IMR-90 (cell line): ENCODE measurements at regions not wholly inside any gene's neighbourhood (a gene's known extent, or its start where the extent isn't known, plus 50 kb on each side); places are given as distances from the start of the nearest gene placed in this dataset.

Experiments used
- ATAC-seq: fragments of 200-7000 bp; cut with Tn5 transposase; 2 replicates; pipeline ENCODE4 v1.9.1; 2020; ENCODE audit warnings: low read depth, mild to moderate bottlenecking, moderate library complexity
- BruUV-seq: library from RNA; stranded (reverse); fragments of 400-500 nt; replicated peaks from 2 replicates; lab custom pipeline; 2021; lab: Mats Ljungman, UMichigan
- CTCF ChIA-PET: fragments of 300-600 bp; formaldehyde crosslinking; extraction: SDS; loops from one replicate; lab custom pipeline; 2021; ENCODE audit warnings: antibody characterized with exemption; lab: Yijun Ruan, JAX
- POLR2A ChIA-PET: fragments of 300-600 bp; sonication (Branson Sonifier 250); formaldehyde crosslinking; loops from one replicate; lab custom pipeline; 2022; ENCODE audit warnings: antibody characterized with exemption; ENCODE audit not compliant: unreplicated experiment; lab: Charles Lee
- DNase-seq: peaks from one replicate; pipeline ENCODE4 v3.0.0; 2013
- H2AFZ ChIP-seq: replicated peaks from 2 replicates; pipeline ENCODE3; 2013; ENCODE audit warnings: low read length, mild to moderate bottlenecking; ENCODE audit not compliant: poor library complexity
- H2AK5ac ChIP-seq: 2 replicates; pipeline ENCODE4 v1.6.1; 2013; ENCODE audit warnings: low read depth, low read length, inconsistent platforms
- H2AK9ac ChIP-seq: replicated peaks from 2 replicates; pipeline ENCODE3; 2013; ENCODE audit warnings: mild to moderate bottlenecking, low read depth, low read length, moderate library complexity; ENCODE audit not compliant: poor library complexity
- H2BK120ac ChIP-seq: 2 replicates; pipeline ENCODE4 v1.6.1; 2013; ENCODE audit warnings: low read depth, low read length, inconsistent platforms
- H2BK15ac ChIP-seq: 3 replicates; pipeline ENCODE4 v1.6.1; 2013; ENCODE audit warnings: low read depth, low read length, inconsistent platforms
- H2BK20ac ChIP-seq: 2 replicates; pipeline ENCODE4 v1.6.1; 2013; ENCODE audit warnings: low read depth, mild to moderate bottlenecking, inconsistent platforms, low read length, moderate library complexity
- H2BK5ac ChIP-seq: 2 replicates; pipeline ENCODE4 v1.6.1; 2013; ENCODE audit warnings: mild to moderate bottlenecking, low read depth, low read length, inconsistent platforms; ENCODE audit not compliant: poor library complexity, severe bottlenecking
- H3K14ac ChIP-seq: replicated peaks from 2 replicates; pipeline ENCODE4 v1.6.1; 2013; ENCODE audit warnings: low read depth, low read length, inconsistent platforms
- H3K18ac ChIP-seq: 2 replicates; pipeline ENCODE4 v1.6.1; 2013; ENCODE audit warnings: low read depth, low read length, control low read depth
- H3K23ac ChIP-seq: 2 replicates; pipeline ENCODE4 v1.6.1; 2013; ENCODE audit warnings: low read depth, low read length, inconsistent platforms
- H3K27ac ChIP-seq: 2 replicates; pipeline ENCODE4 v1.5.1; 2013; ENCODE audit warnings: mild to moderate bottlenecking, control low read depth, low read length; ENCODE audit not compliant: insufficient read depth
- H3K27me3 ChIP-seq: 2 replicates; pipeline ENCODE4 v1.6.1; 2013; ENCODE audit warnings: low read length; ENCODE audit not compliant: control insufficient read depth, insufficient read depth
- H3K36me3 ChIP-seq: 2 replicates; pipeline ENCODE4 v1.6.1; 2013; ENCODE audit warnings: low read length, mixed read lengths; ENCODE audit not compliant: control insufficient read depth, insufficient read depth
- H3K4ac ChIP-seq: 2 replicates; pipeline ENCODE4 v1.6.1; 2013; ENCODE audit warnings: low read depth, low read length, inconsistent platforms
- H3K4me1 ChIP-seq: 2 replicates; pipeline ENCODE4 v1.6.1; 2013; ENCODE audit warnings: low read length, mixed read lengths; ENCODE audit not compliant: control insufficient read depth, insufficient read depth
- H3K4me2 ChIP-seq: 2 replicates; pipeline ENCODE4 v1.6.1; 2013; ENCODE audit warnings: low read depth, mild to moderate bottlenecking, control low read depth, low read length, moderate library complexity
- H3K4me3 ChIP-seq: 2 replicates; pipeline ENCODE4 v1.5.1; 2013; ENCODE audit warnings: low read depth, mild to moderate bottlenecking, control low read depth, low read length, moderate library complexity; ENCODE audit not compliant: insufficient read depth
- H3K56ac ChIP-seq: 2 replicates; pipeline ENCODE4 v1.6.1; 2013; ENCODE audit warnings: low read length, inconsistent platforms; ENCODE audit not compliant: insufficient read depth; ENCODE audit errors: extremely low read depth
- H3K79me1 ChIP-seq, 2 experiments: 2 replicates each; pipeline ENCODE4 v1.6.1; 2013; ENCODE audit warnings: low read length in 2 of 2, inconsistent platforms in 1 of 2, low read depth in 1 of 2
- H3K9ac ChIP-seq: 2 replicates; pipeline ENCODE4 v1.6.1; 2013; ENCODE audit warnings: low read depth, low read length, control low read depth
- H3K9me1 ChIP-seq: 2 replicates; pipeline ENCODE4 v1.6.1; 2013; ENCODE audit warnings: low read length, inconsistent platforms; ENCODE audit not compliant: insufficient read depth
- H3K9me3 ChIP-seq: 2 replicates; pipeline ENCODE4 v1.6.1; 2013; ENCODE audit warnings: low read length; ENCODE audit not compliant: control insufficient read depth, insufficient read depth
- H4K20me1 ChIP-seq: 2 replicates; pipeline ENCODE4 v1.6.1; 2013; ENCODE audit warnings: low read length, inconsistent platforms; ENCODE audit not compliant: insufficient read depth
- H4K5ac ChIP-seq: 2 replicates; pipeline ENCODE4 v1.6.1; 2013; ENCODE audit warnings: mild to moderate bottlenecking, low read depth, low read length, control low read depth
- H4K8ac ChIP-seq, 2 experiments: 2 replicates each; pipeline ENCODE4 v1.6.1; 2013; ENCODE audit warnings: low read depth in 2 of 2, low read length in 2 of 2, control low read depth in 1 of 2, inconsistent platforms in 1 of 2
- H4K91ac ChIP-seq: 2 replicates; pipeline ENCODE4 v1.6.1; 2013; ENCODE audit warnings: low read depth, low read length, inconsistent platforms; ENCODE audit not compliant: insufficient read depth
- BHLHE40 ChIP-seq: fragments of 150-350 bp; IDR thresholded peaks from 2 replicates; pipeline ENCODE4 v1.6.1; 2016; ENCODE audit warnings: mild to moderate bottlenecking, low read depth, low read length
- CEBPB ChIP-seq: IDR thresholded peaks from 2 replicates; pipeline ENCODE4 v1.6.1; 2012; ENCODE audit warnings: low read depth, low read length, improper control_type of control experiment
- CHD1 ChIP-seq: IDR thresholded peaks from 2 replicates; pipeline ENCODE4 v1.6.1; 2012; ENCODE audit warnings: low read depth, low read length, improper control_type of control experiment
- FOS ChIP-seq: fragments of 150-350 bp; IDR thresholded peaks from 2 replicates; pipeline ENCODE4 v1.6.1; 2016; ENCODE audit warnings: low read depth, low read length
- NFE2L2 ChIP-seq: fragments of 150-350 bp; IDR thresholded peaks from 2 replicates; pipeline ENCODE4 v1.6.1; 2016; ENCODE audit warnings: low read depth, mild to moderate bottlenecking, low read length
- RCOR1 ChIP-seq: IDR thresholded peaks from 2 replicates; pipeline ENCODE4 v1.6.1; 2012; ENCODE audit warnings: mild to moderate bottlenecking, low read length, improper control_type of control experiment; ENCODE audit not compliant: insufficient replicate concordance
- dilution Hi-C: fragments of 300-500 bp; cut with HindIII; formaldehyde crosslinking; loops from one replicate; pipeline ENCODE4 v1.14.3; 2018; ENCODE audit warnings: low sequenced_read_pairs; ENCODE audit not compliant: unreplicated experiment
- in situ Hi-C: fragments of 300-500 bp; cut with MboI; formaldehyde crosslinking; loops from 3 replicates; pipeline ENCODE4 v1.14.3; 2019; ENCODE audit warnings: low sequenced_read_pairs, inconsistent platforms, mixed read lengths
- intact Hi-C: fragments of 100-400 bp; cut with micrococcal nuclease; formaldehyde crosslinking; loops from 2 replicates; pipeline ENCODE4 v1.10.0; 2022
- TF ChIP-seq, protein P1 (sequence below): fragments of 150-350 bp; IDR thresholded peaks from 2 replicates; pipeline ENCODE4 v1.6.1; 2017; ENCODE audit warnings: mild to moderate bottlenecking, antibody characterized with exemption, low read length, low read depth
- TF ChIP-seq, protein P2 (sequence below): conservative IDR thresholded peaks from 2 replicates; pipeline ENCODE4 v1.5.1; 2012; ENCODE audit warnings: mild to moderate bottlenecking, low read depth, low read length, improper control_type of control experiment

DNA sequence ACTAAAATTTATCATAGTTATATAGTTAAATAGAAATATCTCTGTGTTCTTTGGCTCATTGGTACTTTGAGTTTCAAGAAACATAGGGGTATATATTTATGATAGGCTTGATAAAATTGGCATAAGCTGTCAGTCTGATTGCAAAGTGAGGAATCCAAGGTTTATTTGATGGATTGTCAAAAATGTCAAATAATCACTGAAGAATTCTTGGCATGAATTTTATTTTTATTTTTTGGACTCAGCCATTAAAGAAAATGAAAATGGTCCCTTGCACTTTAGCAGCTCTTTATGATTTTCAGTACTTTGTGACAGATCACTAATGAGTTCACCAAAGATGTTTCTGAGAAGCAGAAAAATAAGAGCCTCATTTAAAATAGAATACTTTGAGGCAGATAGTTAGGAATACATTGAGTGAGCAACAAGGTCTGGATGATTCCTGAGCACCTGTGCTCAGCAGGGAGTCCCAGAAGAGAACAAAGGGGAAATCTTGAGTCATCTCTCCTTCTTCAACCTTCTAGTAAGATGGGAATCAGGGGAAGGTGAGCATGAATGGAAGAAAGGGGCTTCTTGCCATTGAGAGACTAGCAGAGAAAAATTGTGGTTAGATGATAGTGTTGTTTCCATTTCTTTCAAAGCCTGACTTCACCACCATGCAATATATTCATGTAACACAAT, 85.3 kb upstream of the VEPH1 start:
- Histone ChIP-seq H2AK5ac (no peak overlapping the region), H3K27ac (no peak overlapping the region), H4K20me1 (no peaks in the 10 kb centered on the region), H4K91ac (no peak overlapping the region), H3K36me3 (no peaks in the 10 kb centered on the region), H3K27me3 (peaks cover 15% of the 10 kb centered on the region), H4K8ac (no peak overlapping the region), H2BK120ac (no peak overlapping the region), H3K79me1 (no peaks in the 10 kb centered on the region), H3K14ac (no peak overlapping the region), H2AFZ (no peak overlapping the region), H2BK5ac (no peak overlapping the region), H3K56ac (no peak overlapping the region), H3K9ac (no peak overlapping the region), H3K9me1 (no peaks in the 10 kb centered on the region), H2BK15ac (no peak overlapping the region), H2BK20ac (no peak overlapping the region), H3K18ac (no peak overlapping the region), H3K4ac (no peak overlapping the region), H2AK9ac (no peak overlapping the region), H3K23ac (no peak overlapping the region), H3K9me3 (no peaks in the 10 kb centered on the region), H4K5ac (no peak overlapping the region), H3K4me1 (no peaks in the 10 kb centered on the region), H3K4me3 (no peak overlapping the region), H3K4me2 (no peak overlapping the region)
- TF ChIP-seq, protein P1, sequence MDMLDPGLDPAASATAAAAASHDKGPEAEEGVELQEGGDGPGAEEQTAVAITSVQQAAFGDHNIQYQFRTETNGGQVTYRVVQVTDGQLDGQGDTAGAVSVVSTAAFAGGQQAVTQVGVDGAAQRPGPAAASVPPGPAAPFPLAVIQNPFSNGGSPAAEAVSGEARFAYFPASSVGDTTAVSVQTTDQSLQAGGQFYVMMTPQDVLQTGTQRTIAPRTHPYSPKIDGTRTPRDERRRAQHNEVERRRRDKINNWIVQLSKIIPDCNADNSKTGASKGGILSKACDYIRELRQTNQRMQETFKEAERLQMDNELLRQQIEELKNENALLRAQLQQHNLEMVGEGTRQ: no peak
- TF ChIP-seq NFE2L2 (no peak), CHD1 (no peak), FOS (no peak), CEBPB (no peak), BHLHE40 (no peak), RCOR1 (no peak)
- TF ChIP-seq, protein P2, sequence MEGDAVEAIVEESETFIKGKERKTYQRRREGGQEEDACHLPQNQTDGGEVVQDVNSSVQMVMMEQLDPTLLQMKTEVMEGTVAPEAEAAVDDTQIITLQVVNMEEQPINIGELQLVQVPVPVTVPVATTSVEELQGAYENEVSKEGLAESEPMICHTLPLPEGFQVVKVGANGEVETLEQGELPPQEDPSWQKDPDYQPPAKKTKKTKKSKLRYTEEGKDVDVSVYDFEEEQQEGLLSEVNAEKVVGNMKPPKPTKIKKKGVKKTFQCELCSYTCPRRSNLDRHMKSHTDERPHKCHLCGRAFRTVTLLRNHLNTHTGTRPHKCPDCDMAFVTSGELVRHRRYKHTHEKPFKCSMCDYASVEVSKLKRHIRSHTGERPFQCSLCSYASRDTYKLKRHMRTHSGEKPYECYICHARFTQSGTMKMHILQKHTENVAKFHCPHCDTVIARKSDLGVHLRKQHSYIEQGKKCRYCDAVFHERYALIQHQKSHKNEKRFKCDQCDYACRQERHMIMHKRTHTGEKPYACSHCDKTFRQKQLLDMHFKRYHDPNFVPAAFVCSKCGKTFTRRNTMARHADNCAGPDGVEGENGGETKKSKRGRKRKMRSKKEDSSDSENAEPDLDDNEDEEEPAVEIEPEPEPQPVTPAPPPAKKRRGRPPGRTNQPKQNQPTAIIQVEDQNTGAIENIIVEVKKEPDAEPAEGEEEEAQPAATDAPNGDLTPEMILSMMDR: no peak
- ATAC-seq: no peak
- intact Hi-C loops (no loop called here), dilution Hi-C loops (no loop called here), in situ Hi-C loops (no loop called here)
- no peak for DNase-seq
- BruUV-seq: no TSS peak
- POLR2A ChIA-PET: no interaction called here
- CTCF ChIA-PET: no interaction called here
